ENCODE measurements at regions not wholly inside any gene's neighbourhood (a gene's known extent, or its start where the extent isn't known, plus 50 kb on each side); places are given as distances from the start of the nearest gene placed in this dataset.

DNA sequence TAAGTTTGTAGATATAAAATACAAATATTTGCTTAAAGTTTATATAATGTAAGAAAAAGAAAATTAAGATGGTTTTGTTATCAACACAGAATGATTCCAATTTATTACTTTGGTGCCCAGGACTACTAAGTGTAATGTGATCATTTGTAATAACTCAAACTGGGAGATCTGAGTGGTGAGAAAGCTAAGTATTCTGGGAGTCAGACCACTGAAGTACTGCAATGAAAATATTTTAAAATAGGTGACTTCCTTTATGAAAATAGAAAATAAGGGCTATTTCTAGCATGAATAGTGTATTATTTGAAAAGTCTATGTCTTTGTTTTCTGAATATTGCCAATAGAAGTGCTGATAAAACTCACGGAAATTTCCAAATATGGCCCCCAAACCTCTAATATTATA is 305.6 kb upstream of the MAN1A1 start:
- ChIA-PET POLR2A (no interaction called here), CTCF (ENCODE audit: low intra/inter-chr PET ratio, low total read pairs) (no interaction called here)
- DNase-seq (ENCODE audit: low spot score) (no peak), ATAC-seq (no peak), FAIRE-seq (no peak)
- in situ Hi-C loops (cut with HindIII; ENCODE audit: extremely low pct_ligation_motif_present, low pct_unique_long_range_greater_than_20kb) (no loop called here), intact Hi-C loops (cut with micrococcal nuclease; ENCODE audit: unreplicated experiment) (no loop called here)
- H3K4me2 ChIP-seq (ENCODE audit: low read depth, low read length): no peak overlapping the region
- H3K4me1 ChIP-seq (ENCODE audit: insufficient read depth, low read length): no peaks in the 10 kb centered on the region
- H3K36me3 ChIP-seq (replicated peaks in 1 of 2; ENCODE audit: control insufficient read depth in 1 of 2, insufficient read depth in 2 of 2, low read length in 2 of 2): no peaks in the 10 kb centered on the region
- H3K27me3 ChIP-seq (ENCODE audit: control insufficient read depth in 1 of 2, insufficient read depth in 2 of 2, low read length in 2 of 2): no peaks in the 10 kb centered on the region
- WGBS (ENCODE audit: low lambda C conversion rate): 19% methylated on average over 1 of the region's 1 CpG
- no peak overlapping the region for H3K9ac ChIP-seq (ENCODE audit: insufficient read depth, low read depth, low read length)
- no peaks in the 10 kb centered on the region for H3K9me3 ChIP-seq (ENCODE audit: low read length)
- no peaks in the 10 kb centered on the region for H4K20me1 ChIP-seq (ENCODE audit: insufficient read depth, low read length)
- no peaks in the 10 kb centered on the region for H3K79me2 ChIP-seq (ENCODE audit: insufficient read depth, low read length)
- TF ChIP-seq YEATS4 (CRISPR knock-in tag; IDR thresholded peaks at IDR 0.05; ENCODE audit: borderline replicate concordance): no peak
- TF ChIP-seq, protein P1, sequence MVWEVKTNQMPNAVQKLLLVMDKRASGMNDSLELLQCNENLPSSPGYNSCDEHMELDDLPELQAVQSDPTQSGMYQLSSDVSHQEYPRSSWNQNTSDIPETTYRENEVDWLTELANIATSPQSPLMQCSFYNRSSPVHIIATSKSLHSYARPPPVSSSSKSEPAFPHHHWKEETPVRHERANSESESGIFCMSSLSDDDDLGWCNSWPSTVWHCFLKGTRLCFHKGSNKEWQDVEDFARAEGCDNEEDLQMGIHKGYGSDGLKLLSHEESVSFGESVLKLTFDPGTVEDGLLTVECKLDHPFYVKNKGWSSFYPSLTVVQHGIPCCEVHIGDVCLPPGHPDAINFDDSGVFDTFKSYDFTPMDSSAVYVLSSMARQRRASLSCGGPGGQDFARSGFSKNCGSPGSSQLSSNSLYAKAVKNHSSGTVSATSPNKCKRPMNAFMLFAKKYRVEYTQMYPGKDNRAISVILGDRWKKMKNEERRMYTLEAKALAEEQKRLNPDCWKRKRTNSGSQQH (CRISPR knock-in tag; IDR thresholded peaks at IDR 0.05; ENCODE audit: low read depth): no peak
- no peak for TF ChIP-seq ZNF678 (CRISPR knock-in tag; IDR thresholded peaks at IDR 0.05)
- no peak for TF ChIP-seq REXO4 (CRISPR knock-in tag; IDR thresholded peaks at IDR 0.05; ENCODE audit: borderline replicate concordance)
- no peak for TF ChIP-seq ZNF747 (CRISPR knock-in tag; IDR thresholded peaks at IDR 0.05; ENCODE audit: borderline replicate concordance)
- no peak for TF ChIP-seq ZBTB7B (CRISPR knock-in tag; IDR thresholded peaks at IDR 0.05)
- TF ChIP-seq PCBP2 (optimal IDR thresholded peaks at IDR 0.05; ENCODE audit: low read depth, low read length, poor library complexity, severe bottlenecking): no peak
- no peak for TF ChIP-seq MEIS1 (CRISPR knock-in tag; IDR thresholded peaks at IDR 0.05; ENCODE audit: borderline replicate concordance)
- TF ChIP-seq ZNF136 (CRISPR knock-in tag; IDR thresholded peaks at IDR 0.05; ENCODE audit: low read depth): no peak
- TF ChIP-seq, protein P2, sequence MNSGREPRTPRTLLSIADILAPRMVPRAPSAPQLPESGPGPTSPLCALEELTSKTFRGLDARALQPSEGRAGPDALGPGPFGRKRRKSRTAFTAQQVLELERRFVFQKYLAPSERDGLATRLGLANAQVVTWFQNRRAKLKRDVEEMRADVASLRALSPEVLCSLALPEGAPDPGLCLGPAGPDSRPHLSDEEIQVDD (CRISPR knock-in tag; IDR thresholded peaks at IDR 0.05; ENCODE audit: borderline replicate concordance): no peak
- no peak for TF ChIP-seq ZNF446 (CRISPR knock-in tag; IDR thresholded peaks at IDR 0.05)
- no peak for TF ChIP-seq U2AF1 (optimal IDR thresholded peaks at IDR 0.05; ENCODE audit: low read depth, low read length)
- TF ChIP-seq NR3C1 (CRISPR knock-in tag; IDR thresholded peaks at IDR 0.05): no peak
- TF ChIP-seq ZNF644 (CRISPR knock-in tag; IDR thresholded peaks at IDR 0.05; ENCODE audit: low read depth): no peak
- no peak overlapping the region for H3K27ac ChIP-seq (ENCODE audit: extremely low read length, insufficient read depth, low read length)
- no peak overlapping the region for H2AFZ ChIP-seq (ENCODE audit: low read length)
- no peak overlapping the region for H3K4me3 ChIP-seq (replicated peaks in 1 of 3; ENCODE audit: insufficient read depth in 1 of 3, low read depth in 2 of 3, low read length in 3 of 3)
- BruUV-seq (replicated peaks): no TSS peak
